ENCODE measurements at regions not wholly inside any gene's neighbourhood (a gene's known extent, or its start where the extent isn't known, plus 50 kb on each side); places are given as distances from the start of the nearest gene placed in this dataset.

GRCh38 chr6:122187186-122187585, 212.3 kb upstream of the HSF2 start:
- Histone ChIP-seq H3K9me3 (replicated peaks; ENCODE audit: control insufficient read depth, insufficient read depth, low read length) (no peaks in the 10 kb centered on the region), H3K4me3 (no peak overlapping the region), H3K79me2 (ENCODE audit: control insufficient read depth, insufficient read depth, low read length) (no peaks in the 10 kb centered on the region), H3K27ac (ENCODE audit: control insufficient read depth, insufficient read depth) (no peak overlapping the region), H3K4me2 (ENCODE audit: control insufficient read depth, insufficient read depth) (no peak overlapping the region), H3K4me1 (ENCODE audit: control insufficient read depth, insufficient read depth, low read length) (no peaks in the 10 kb centered on the region), H4K20me1 (ENCODE audit: control insufficient read depth, insufficient read depth) (no peaks in the 10 kb centered on the region), H3K36me3 (ENCODE audit: control insufficient read depth in 2 of 2, insufficient read depth in 2 of 2, low read length in 1 of 2) (no peaks in the 10 kb centered on the region), H3K27me3 (replicated peaks in 1 of 2; ENCODE audit: control insufficient read depth in 2 of 2, insufficient read depth in 2 of 2, low read length in 1 of 2) (no peaks in the 10 kb centered on the region), H3K9ac (ENCODE audit: control insufficient read depth, insufficient read depth, low read length) (no peak overlapping the region), H2AFZ (ENCODE audit: control insufficient read depth, low read depth, low read length) (no peak overlapping the region)
- ChIA-PET RAD21 (ENCODE audit: unreplicated experiment) (no interaction called here), POLR2A (no interaction called here), SMC1A (ENCODE audit: uncharacterized antibody, unreplicated experiment) (interaction anchor here (1.2 kb wide), 1 partner anchor 11 kb away, joined by 3 read pairs; no protein-coding TSS in a partner anchor), CTCF (no interaction called here)
- in situ Hi-C loops (cut with MboI) (no loop called here), intact Hi-C loops (cut with micrococcal nuclease; ENCODE audit: unreplicated experiment) (no loop called here)
- no peak for DNase-seq (ENCODE audit: low read depth, low spot score)
- 77% methylated on average over 1 of the region's 1 CpG for WGBS (ENCODE audit: insufficient coverage, insufficient replicate concordance, low lambda C conversion rate, missing lambda C conversion rate)
- FAIRE-seq: no peak
- no TSS peak for BruUV-seq (replicated peaks)
- no peak for ATAC-seq
- TF ChIP-seq IRF3 (IDR thresholded peaks at IDR 0.05): no peak
- TF ChIP-seq USF2 (IDR thresholded peaks at IDR 0.05; ENCODE audit: borderline replicate concordance, low read depth, low read length): no peak
- no peak for TF ChIP-seq CBFB (IDR thresholded peaks at IDR 0.05; ENCODE audit: low read depth)
- no peak for TF ChIP-seq STAT3 (IDR thresholded peaks at IDR 0.05; ENCODE audit: low read depth, low read length)
- TF ChIP-seq NR2C1 (IDR thresholded peaks at IDR 0.05): no peak
- TF ChIP-seq, protein P1, sequence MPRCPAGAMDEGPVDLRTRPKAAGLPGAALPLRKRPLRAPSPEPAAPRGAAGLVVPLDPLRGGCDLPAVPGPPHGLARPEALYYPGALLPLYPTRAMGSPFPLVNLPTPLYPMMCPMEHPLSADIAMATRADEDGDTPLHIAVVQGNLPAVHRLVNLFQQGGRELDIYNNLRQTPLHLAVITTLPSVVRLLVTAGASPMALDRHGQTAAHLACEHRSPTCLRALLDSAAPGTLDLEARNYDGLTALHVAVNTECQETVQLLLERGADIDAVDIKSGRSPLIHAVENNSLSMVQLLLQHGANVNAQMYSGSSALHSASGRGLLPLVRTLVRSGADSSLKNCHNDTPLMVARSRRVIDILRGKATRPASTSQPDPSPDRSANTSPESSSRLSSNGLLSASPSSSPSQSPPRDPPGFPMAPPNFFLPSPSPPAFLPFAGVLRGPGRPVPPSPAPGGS (IDR thresholded peaks at IDR 0.05; ENCODE audit: borderline replicate concordance, insufficient read depth, low read depth, low read length, poor library complexity, severe bottlenecking): no peak
- no peak for TF ChIP-seq ETV6 (conservative IDR thresholded peaks at IDR 0.05 in 1 of 2, IDR thresholded peaks at IDR 0.05 in 1 of 2; ENCODE audit: borderline replicate concordance in 1 of 2, low read depth in 1 of 2)
- TF ChIP-seq RUNX3 (IDR thresholded peaks at IDR 0.05; ENCODE audit: low read length): no peak
- no peak for TF ChIP-seq SUZ12 (IDR thresholded peaks at IDR 0.05; ENCODE audit: unreplicated experiment)
- TF ChIP-seq GABPA (IDR thresholded peaks at IDR 0.05; ENCODE audit: low read depth): no peak
- no peak for TF ChIP-seq HCFC1 (IDR thresholded peaks at IDR 0.05; ENCODE audit: low read length)
- TF ChIP-seq ZNF384 (IDR thresholded peaks at IDR 0.05; ENCODE audit: borderline replicate concordance, low read depth, low read length): no peak
- no peak for TF ChIP-seq EZH2 (IDR thresholded peaks at IDR 0.05; ENCODE audit: borderline replicate concordance, control insufficient read depth, low read depth, low read length)
- TF ChIP-seq, protein P2, sequence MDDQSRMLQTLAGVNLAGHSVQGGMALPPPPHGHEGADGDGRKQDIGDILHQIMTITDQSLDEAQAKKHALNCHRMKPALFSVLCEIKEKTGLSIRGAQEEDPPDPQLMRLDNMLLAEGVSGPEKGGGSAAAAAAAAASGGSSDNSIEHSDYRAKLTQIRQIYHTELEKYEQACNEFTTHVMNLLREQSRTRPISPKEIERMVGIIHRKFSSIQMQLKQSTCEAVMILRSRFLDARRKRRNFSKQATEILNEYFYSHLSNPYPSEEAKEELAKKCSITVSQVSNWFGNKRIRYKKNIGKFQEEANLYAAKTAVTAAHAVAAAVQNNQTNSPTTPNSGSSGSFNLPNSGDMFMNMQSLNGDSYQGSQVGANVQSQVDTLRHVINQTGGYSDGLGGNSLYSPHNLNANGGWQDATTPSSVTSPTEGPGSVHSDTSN (IDR thresholded peaks at IDR 0.05; ENCODE audit: insufficient replicate concordance, low read depth, low read length): no peak
- TF ChIP-seq BCLAF1 (IDR thresholded peaks at IDR 0.05): no peak
- TF ChIP-seq IRF4 (IDR thresholded peaks at IDR 0.05; ENCODE audit: low read depth, low read length): no peak

Measured in GM12878 (cell line).